Skeletal muscle tissue (tissue), 3 donors: ENCODE measurements at regions not wholly inside any gene's neighbourhood (a gene's known extent, or its start where the extent isn't known, plus 50 kb on each side); places are given as distances from the start of the nearest gene placed in this dataset.

Experiments used
- H3K27ac ChIP-seq: one replicate; pipeline ENCODE4 v1.7.0; 2013; ENCODE audit warnings: mild to moderate bottlenecking, low read depth, low read length, inconsistent platforms
- H3K27me3 ChIP-seq, 3 donors: one replicate each; pipeline ENCODE4 v1.7.0; 2013; ENCODE audit warnings: low read length in 3 of 3; ENCODE audit not compliant: control insufficient read depth in 3 of 3, insufficient read depth in 3 of 3
- H3K36me3 ChIP-seq, 3 donors: one replicate each; pipeline ENCODE4 v1.7.0; 2013; ENCODE audit warnings: low read length in 3 of 3; ENCODE audit not compliant: control insufficient read depth in 3 of 3, insufficient read depth in 3 of 3
- H3K4me1 ChIP-seq, 3 donors: one replicate each; pipeline ENCODE4 v1.7.0; 2013; ENCODE audit warnings: low read length in 3 of 3, mild to moderate bottlenecking in 3 of 3; ENCODE audit not compliant: control insufficient read depth in 3 of 3, insufficient read depth in 3 of 3
- H3K4me3 ChIP-seq, 3 donors: one replicate each; pipeline ENCODE4 v1.7.0; 2013; ENCODE audit warnings: low read length in 3 of 3
- H3K9ac ChIP-seq, 3 donors: one replicate each; pipeline ENCODE4 v1.7.0; 2013; ENCODE audit warnings: low read length in 3 of 3, mild to moderate bottlenecking in 3 of 3, moderate library complexity in 2 of 3, low read depth in 1 of 3
- H3K9me3 ChIP-seq, 3 donors: one replicate each; pipeline ENCODE4 v1.7.0; 2013; ENCODE audit warnings: low read length in 3 of 3; ENCODE audit not compliant: control insufficient read depth in 3 of 3
- donor health status: Osteomylitis.

DNA sequence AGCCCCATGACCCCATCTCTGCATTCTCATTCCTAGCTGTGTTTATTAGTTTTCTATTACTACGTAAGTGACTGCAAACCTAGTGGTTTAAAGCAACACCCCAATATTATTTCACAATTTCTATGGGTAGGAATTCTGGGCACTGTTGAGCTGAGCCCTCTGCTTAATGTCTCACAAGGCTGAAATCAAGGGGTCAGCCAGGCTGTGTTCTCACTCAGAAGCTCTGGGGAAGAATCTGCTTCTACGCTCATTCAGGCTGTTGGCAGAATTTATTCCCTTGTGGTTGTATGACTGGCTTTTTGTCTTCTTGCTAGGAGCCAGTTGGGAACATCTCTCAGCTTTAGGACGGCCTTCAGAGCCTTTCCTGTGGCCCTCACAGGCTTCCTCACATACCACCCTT lies 181.0 kb downstream of the GIPC2 start:
- H3K4me3 ChIP-seq, result no peak overlapping the region
- H3K9ac ChIP-seq, result no peak overlapping the region
- peaks cover 0 to 2% (median 0%) of the 10 kb centered on the region in 3 donors for H3K9me3 ChIP-seq
- no peaks in the 10 kb centered on the region for H3K36me3 ChIP-seq
- no peaks in the 10 kb centered on the region for H3K4me1 ChIP-seq
- H3K27ac ChIP-seq, result no peak overlapping the region
- H3K27me3 ChIP-seq, result no peaks in the 10 kb centered on the region

DNA sequence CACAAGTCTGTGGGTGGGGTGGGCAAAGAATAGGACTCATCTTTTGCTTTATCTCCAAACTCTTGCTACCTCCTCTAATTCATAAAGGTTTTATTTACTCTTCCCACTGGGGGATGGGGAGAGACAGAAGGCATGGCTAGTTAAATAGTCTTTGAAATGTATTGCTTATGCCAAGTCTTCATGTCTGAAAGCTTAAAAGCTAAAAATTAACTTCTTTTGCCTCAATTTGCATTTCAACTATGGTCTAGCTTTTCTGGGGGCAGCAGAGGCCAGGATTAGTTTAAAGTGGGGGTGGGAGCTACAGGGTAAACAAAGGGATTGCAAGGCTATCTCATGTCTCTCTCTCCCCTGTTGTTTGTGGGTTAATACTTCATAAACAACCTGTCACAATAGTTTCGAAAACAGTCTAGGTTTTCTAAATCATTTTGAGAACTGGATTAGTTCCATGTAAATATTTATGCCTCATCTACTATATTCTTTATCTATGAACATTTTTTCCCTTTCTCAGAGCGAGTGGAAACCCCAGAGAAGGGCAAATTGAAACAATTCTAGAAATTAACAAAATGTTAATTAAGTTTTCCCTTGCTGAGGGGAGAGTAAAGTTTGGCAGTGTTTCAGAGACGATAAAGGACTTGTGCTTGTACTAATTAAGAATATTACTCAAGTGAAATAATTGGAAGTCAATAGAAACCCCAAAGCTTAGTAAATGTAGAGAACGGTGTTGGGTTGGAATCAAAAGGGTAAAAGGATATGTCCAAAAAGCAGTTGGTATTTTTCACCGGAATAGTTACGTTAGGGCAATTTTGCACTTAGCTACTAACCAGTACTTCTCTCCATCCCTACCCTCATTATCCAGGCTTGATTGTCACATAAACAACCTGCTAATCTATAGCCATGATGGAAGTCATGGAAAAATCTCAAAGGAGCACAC lies 182.2 kb downstream of the GIPC2 start:
- Histone ChIP-seq H3K9me3 (peaks cover 0 to 2% (median 0%) of the 10 kb centered on the region in 3 donors), H3K27me3 (no peaks in the 10 kb centered on the region), H3K9ac (no peak overlapping the region), H3K4me1 (no peaks in the 10 kb centered on the region), H3K4me3 (no peak overlapping the region), H3K27ac (no peak overlapping the region), H3K36me3 (no peaks in the 10 kb centered on the region)

- no peaks in the 10 kb centered on the region for H3K4me1 ChIP-seq
- no peaks in the 10 kb centered on the region for H3K27me3 ChIP-seq
- no peak overlapping the region for H3K9ac ChIP-seq
- no peak overlapping the region for H3K27ac ChIP-seq
- peaks cover 0 to 2% (median 0%) of the 10 kb centered on the region in 3 donors for H3K9me3 ChIP-seq
- no peaks in the 10 kb centered on the region for H3K36me3 ChIP-seq
- H3K4me3 ChIP-seq, result no peak overlapping the region
Observed at GRCh38 chr1:78229344-78229743, 183.6 kb downstream of the GIPC2 start.

- Histone ChIP-seq H3K27me3 (no peaks in the 10 kb centered on the region), H3K4me1 (no peaks in the 10 kb centered on the region), H3K27ac (no peak overlapping the region), H3K36me3 (no peaks in the 10 kb centered on the region), H3K4me3 (no peak overlapping the region), H3K9me3 (peaks cover 0 to 2% (median 0%) of the 10 kb centered on the region in 3 donors), H3K9ac (no peak overlapping the region)
Observed at GRCh38 chr1:78231477-78231876, 185.7 kb downstream of the GIPC2 start.

DNA sequence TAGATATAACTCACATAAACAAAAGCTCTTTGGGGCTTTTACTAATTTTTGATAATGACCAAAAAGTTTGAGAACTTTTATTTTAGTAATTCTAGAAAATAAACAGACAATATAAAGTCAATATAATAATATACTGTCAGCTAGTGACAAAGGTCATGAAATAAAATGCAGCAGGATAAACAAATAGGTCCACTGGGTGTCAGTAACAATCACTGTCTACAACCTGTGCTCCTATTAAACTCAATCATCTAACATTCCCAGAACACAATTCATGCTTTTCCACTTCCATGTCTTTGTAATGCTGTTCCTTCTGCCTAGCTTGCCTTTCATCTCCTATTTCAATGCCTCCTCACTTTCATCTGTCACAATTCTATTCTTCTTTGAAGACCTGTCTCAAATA lies 186.1 kb downstream of the GIPC2 start:
- H3K36me3 ChIP-seq, result no peaks in the 10 kb centered on the region
- no peak overlapping the region for H3K4me3 ChIP-seq
- no peaks in the 10 kb centered on the region for H3K4me1 ChIP-seq
- no peak overlapping the region for H3K9ac ChIP-seq
- no peaks in the 10 kb centered on the region for H3K27me3 ChIP-seq
- H3K9me3 ChIP-seq, result peaks cover 0 to 2% (median 0%) of the 10 kb centered on the region in 3 donors
- no peak overlapping the region for H3K27ac ChIP-seq

DNA sequence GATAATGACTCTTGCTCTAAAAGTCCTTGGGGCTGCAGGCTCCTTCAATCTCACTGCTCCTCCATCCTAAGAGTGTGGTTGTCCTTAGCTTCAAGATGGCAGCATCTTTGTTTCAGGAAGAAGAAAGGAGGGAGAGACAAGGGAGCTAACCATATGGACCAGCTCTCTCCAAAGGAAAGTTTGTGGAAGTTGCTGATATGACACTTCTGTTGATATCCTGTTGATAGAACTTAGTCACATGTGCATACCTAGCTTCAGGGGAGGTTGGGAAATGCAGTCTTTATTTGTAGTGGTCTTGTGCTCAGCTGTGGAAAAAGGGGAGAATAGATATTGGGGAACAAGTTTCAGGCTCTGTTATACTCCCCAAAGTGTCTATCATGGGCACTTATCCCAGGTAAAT lies 186.9 kb downstream of the GIPC2 start:
- Histone ChIP-seq H3K27ac (no peak overlapping the region), H3K36me3 (no peaks in the 10 kb centered on the region), H3K9me3 (no peaks in the 10 kb centered on the region), H3K9ac (no peak overlapping the region), H3K4me1 (no peaks in the 10 kb centered on the region), H3K4me3 (no peak overlapping the region), H3K27me3 (no peaks in the 10 kb centered on the region)

DNA sequence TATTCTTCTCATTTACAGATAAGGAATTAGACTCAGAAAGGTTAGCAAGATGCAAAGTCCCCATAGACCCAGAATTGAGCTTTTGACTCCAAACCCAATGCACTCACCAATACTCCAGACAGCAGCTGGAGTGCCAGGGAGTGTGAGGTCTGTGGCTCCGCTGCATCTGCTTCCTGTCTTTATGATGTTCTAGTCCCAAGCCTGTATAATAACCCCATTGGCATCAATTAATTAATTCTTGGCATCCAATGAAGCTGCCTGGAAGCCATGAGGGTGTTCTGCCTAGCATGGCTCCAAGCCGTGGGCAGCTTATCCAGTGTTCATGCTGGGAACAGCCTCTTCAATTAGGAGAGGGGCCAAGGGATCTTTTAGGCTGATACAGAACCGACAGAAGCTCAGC lies 188.7 kb downstream of the GIPC2 start:
- Histone ChIP-seq H3K9me3 (peaks cover 0 to 3% (median 0%) of the 10 kb centered on the region in 3 donors), H3K36me3 (no peaks in the 10 kb centered on the region), H3K4me3 (no peak overlapping the region), H3K4me1 (no peaks in the 10 kb centered on the region), H3K27me3 (no peaks in the 10 kb centered on the region), H3K9ac (no peak overlapping the region), H3K27ac (no peak overlapping the region)

DNA sequence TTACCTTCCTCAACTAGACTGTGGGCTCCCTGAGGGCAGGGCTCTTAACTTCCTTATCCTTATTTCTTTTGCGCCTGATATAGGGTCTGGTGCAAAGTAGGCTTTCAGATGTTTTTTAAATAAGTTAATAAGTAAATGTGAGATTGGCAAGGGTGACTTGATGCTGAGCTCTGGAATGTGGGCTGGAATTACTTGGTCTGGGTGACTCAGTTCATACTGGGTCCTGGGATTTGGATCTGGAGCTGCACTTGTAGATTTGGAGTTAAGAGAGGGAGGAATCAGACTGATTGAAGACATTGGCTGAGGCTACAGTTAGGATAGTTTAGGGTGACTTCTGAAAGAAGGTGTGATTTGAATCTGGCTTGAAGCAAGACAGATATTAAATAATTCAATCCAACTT lies 190.9 kb downstream of the GIPC2 start:
- no peak overlapping the region for H3K4me3 ChIP-seq
- H3K27ac ChIP-seq, result no peak overlapping the region
- H3K36me3 ChIP-seq, result no peaks in the 10 kb centered on the region
- no peaks in the 10 kb centered on the region for H3K27me3 ChIP-seq
- no peak overlapping the region for H3K9ac ChIP-seq
- no peaks in the 10 kb centered on the region for H3K4me1 ChIP-seq
- peaks cover 0 to 3% (median 0%) of the 10 kb centered on the region in 3 donors for H3K9me3 ChIP-seq

DNA sequence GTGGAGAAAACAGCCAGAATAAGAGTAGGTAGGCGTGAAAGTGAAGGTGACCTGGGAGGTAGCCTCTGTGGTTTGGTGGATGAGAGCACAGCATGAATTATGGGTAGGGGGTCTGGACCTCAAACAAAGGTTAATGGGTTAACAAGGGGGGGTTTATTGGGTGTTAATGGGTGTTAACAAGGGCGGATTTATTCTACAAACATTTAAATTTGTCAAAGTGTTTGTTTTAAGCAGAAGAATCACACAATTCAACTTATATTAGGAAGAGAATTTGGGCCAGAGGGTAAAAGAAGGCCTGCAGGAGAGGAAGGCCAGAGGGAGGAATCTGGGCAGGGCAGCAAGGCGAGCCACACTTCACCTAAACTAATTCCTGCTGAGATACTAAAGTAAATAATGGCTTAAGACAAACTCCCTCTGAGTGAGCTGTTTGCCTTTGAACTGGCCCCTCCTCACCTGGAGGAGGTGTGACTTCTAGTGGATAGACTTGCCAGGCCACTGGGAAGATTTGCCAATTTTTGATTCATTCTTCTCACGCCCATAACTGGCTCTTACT lies 191.7 kb downstream of the GIPC2 start:
- no peak overlapping the region for H3K27ac ChIP-seq
- H3K4me1 ChIP-seq, result no peaks in the 10 kb centered on the region
- H3K9me3 ChIP-seq, result peaks cover 0 to 3% (median 0%) of the 10 kb centered on the region in 3 donors
- H3K36me3 ChIP-seq, result no peaks in the 10 kb centered on the region
- no peaks in the 10 kb centered on the region for H3K27me3 ChIP-seq
- no peak overlapping the region for H3K4me3 ChIP-seq
- H3K9ac ChIP-seq, result no peak overlapping the region

GRCh38 chr1:78240191-78240590 lies 194.4 kb downstream of the GIPC2 start:
- Histone ChIP-seq H3K4me1 (no peaks in the 10 kb centered on the region), H3K4me3 (no peak overlapping the region), H3K27ac (no peak overlapping the region), H3K9me3 (peaks cover 0 to 3% (median 0%) of the 10 kb centered on the region in 3 donors), H3K27me3 (no peaks in the 10 kb centered on the region), H3K9ac (no peak overlapping the region), H3K36me3 (no peaks in the 10 kb centered on the region)
